MCF 10A (cell line): ENCODE measurements at regions not wholly inside any gene's neighbourhood (a gene's known extent, or its start where the extent isn't known, plus 50 kb on each side); places are given as distances from the start of the nearest gene placed in this dataset.

Experiments used
- BruUV-seq: library from RNA; stranded (reverse); fragments of 400-500 nt; replicated peaks from 2 replicates; lab custom pipeline; 2021; lab: Mats Ljungman, UMichigan
- CTCF ChIA-PET: fragments of 300-600 bp; sonication (Branson Sonifier 250); formaldehyde crosslinking; extraction: SDS; loops from one replicate; lab custom pipeline; 2021; ENCODE audit warnings: antibody characterized with exemption, inconsistent platforms; lab: Yijun Ruan, JAX
- POLR2A ChIA-PET: fragments of 300-600, 350-650 bp; sonication (Branson Sonifier 250); formaldehyde crosslinking; extraction: SDS; loops from one replicate; lab custom pipeline; 2020; ENCODE audit warnings: antibody characterized with exemption, inconsistent platforms; lab: Yijun Ruan, JAX
- DNase-seq: peaks from one replicate; pipeline ENCODE4 v3.0.0-alpha.2; 2018; ENCODE audit not compliant: unreplicated experiment
- H3K27ac Mint-ChIP-seq: one replicate; pipeline ENCODE4 v1.8.0; 2022; ENCODE audit warnings: mild to moderate bottlenecking, low read depth, mixed read lengths; ENCODE audit not compliant: unreplicated experiment
- H3K27me3 Mint-ChIP-seq: one replicate; pipeline ENCODE4 v1.8.0; 2022; ENCODE audit warnings: mixed read lengths; ENCODE audit not compliant: insufficient read depth, unreplicated experiment
- H3K36me3 Mint-ChIP-seq: one replicate; pipeline ENCODE4 v1.8.0; 2022; ENCODE audit warnings: mild to moderate bottlenecking, moderate library complexity, mixed read lengths; ENCODE audit not compliant: insufficient read depth, unreplicated experiment
- H3K4me1 Mint-ChIP-seq: one replicate; pipeline ENCODE4 v1.8.0; 2022; ENCODE audit warnings: mixed read lengths; ENCODE audit not compliant: insufficient read depth, unreplicated experiment
- H3K4me3 Mint-ChIP-seq: one replicate; pipeline ENCODE4 v1.8.0; 2022; ENCODE audit warnings: mild to moderate bottlenecking, moderate library complexity, mixed read lengths; ENCODE audit not compliant: unreplicated experiment
- H3K9me3 Mint-ChIP-seq: one replicate; pipeline ENCODE4 v1.8.0; 2022; ENCODE audit warnings: mixed read lengths; ENCODE audit not compliant: unreplicated experiment
- CTCF ChIP-seq: fragments of 200-600 bp; IDR thresholded peaks from one replicate; pipeline ENCODE4 v1.8.0; 2022; ENCODE audit warnings: antibody characterized with exemption, mild to moderate bottlenecking; ENCODE audit not compliant: unreplicated experiment
- intact Hi-C: fragments of 100-400 bp; cut with micrococcal nuclease; formaldehyde crosslinking; loops from 2 replicates; pipeline ENCODE4 v1.14.1; 2022

- Mint-ChIP-seq H3K36me3 (no peaks in the 10 kb centered on the region), H3K4me3 (no peak overlapping the region), H3K27me3 (no peaks in the 10 kb centered on the region), H3K27ac (no peak overlapping the region), H3K4me1 (no peaks in the 10 kb centered on the region), H3K9me3 (peaks cover 19% of the 10 kb centered on the region)
- ChIA-PET CTCF (interaction anchor here (1.4 kb wide), 1 partner anchor 9 kb away, joined by 3 read pairs; no protein-coding TSS in a partner anchor), POLR2A (no interaction called here)
- TF ChIP-seq CTCF: no peak
- BruUV-seq: no TSS peak
- intact Hi-C loops: no loop called here
- no peak for DNase-seq
Measured at GRCh38 chr2:22690096-22690495, 694.9 kb upstream of the KLHL29 start.

DNA sequence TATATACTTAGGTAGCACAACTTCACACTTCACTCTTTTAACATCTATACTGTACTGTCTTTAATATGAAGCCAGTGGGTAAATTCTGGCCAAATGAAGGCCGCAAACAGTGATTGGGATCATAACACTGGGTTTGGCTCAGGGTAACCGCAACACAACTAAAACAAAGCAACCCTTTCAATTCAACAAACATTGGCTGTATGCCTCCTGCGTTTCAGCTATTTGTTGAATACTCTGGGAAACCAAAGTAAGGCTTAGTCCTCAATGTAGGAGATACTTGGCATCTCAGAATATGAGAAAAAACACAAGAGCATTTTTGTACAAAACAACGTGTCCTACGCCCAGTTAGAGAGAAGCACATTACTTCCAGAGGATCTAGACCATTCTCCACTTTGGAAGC is 693.3 kb upstream of the KLHL29 start:
- POLR2A ChIA-PET: no interaction called here

DNA sequence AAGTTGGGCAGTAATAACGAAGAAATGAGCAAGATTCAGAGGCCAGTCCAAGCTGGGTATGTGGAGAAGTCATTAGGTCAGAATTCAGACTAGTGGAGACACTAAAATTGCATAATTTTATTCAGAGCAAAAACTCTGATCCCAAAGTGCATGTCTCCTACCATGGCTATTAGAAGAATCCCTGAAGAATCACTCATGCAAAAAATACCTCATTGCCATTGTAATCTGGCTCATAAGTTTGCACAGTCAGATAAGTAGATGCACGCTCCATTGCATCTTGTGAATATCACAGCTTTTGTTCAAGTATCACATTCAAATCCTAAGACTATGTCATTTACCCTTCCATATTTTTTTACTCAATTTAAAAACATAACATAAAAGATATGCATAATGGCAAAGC is 692.2 kb upstream of the KLHL29 start:
- DNase-seq: no peak
- intact Hi-C loops: no loop called here
- CTCF ChIA-PET: no interaction called here
- Mint-ChIP-seq H3K36me3 (no peaks in the 10 kb centered on the region), H3K27me3 (no peaks in the 10 kb centered on the region), H3K4me3 (no peak overlapping the region), H3K4me1 (no peaks in the 10 kb centered on the region), H3K9me3 (peaks cover 8% of the 10 kb centered on the region), H3K27ac (no peak overlapping the region)
- no TSS peak for BruUV-seq
- TF ChIP-seq CTCF: no peak
- POLR2A ChIA-PET: no interaction called here

More for the DNA sequence above, 693.3 kb upstream of the KLHL29 start:
- DNase-seq: no peak
- no peak overlapping the region for H3K4me3 Mint-ChIP-seq
- H3K9me3 Mint-ChIP-seq: peaks cover 18% of the 10 kb centered on the region
- H3K4me1 Mint-ChIP-seq: no peaks in the 10 kb centered on the region
- H3K27ac Mint-ChIP-seq: no peak overlapping the region
- no peak for TF ChIP-seq CTCF
- CTCF ChIA-PET: interaction anchor here (0.7 kb wide), 1 partner anchor 795 kb away, joined by 3 read pairs; no protein-coding TSS in a partner anchor
- no TSS peak for BruUV-seq
- H3K36me3 Mint-ChIP-seq: no peaks in the 10 kb centered on the region
- H3K27me3 Mint-ChIP-seq: no peaks in the 10 kb centered on the region
- intact Hi-C loops: no loop called here

- Mint-ChIP-seq H3K4me3 (no peak overlapping the region), H3K4me1 (no peaks in the 10 kb centered on the region), H3K27me3 (no peaks in the 10 kb centered on the region), H3K9me3 (peaks cover 8% of the 10 kb centered on the region), H3K27ac (no peak overlapping the region), H3K36me3 (no peaks in the 10 kb centered on the region)
- BruUV-seq: no TSS peak
- POLR2A ChIA-PET: no interaction called here
- DNase-seq: no peak
- CTCF ChIA-PET: no interaction called here
- intact Hi-C loops: no loop called here
- no peak for TF ChIP-seq CTCF
Measured at GRCh38 chr2:22694300-22694699, 690.7 kb upstream of the KLHL29 start.
